ENCODE measurements at regions not wholly inside any gene's neighbourhood (a gene's known extent, or its start where the extent isn't known, plus 50 kb on each side); places are given as distances from the start of the nearest gene placed in this dataset.

- peaks cover 16% of the 10 kb centered on the region for H3K4me1 Mint-ChIP-seq
- ChIA-PET CTCF (no interaction called here), POLR2A (no interaction called here)
Measured at GRCh38 chr11:115047631-115048030, 369.3 kb downstream of the NXPE2 start.

DNA sequence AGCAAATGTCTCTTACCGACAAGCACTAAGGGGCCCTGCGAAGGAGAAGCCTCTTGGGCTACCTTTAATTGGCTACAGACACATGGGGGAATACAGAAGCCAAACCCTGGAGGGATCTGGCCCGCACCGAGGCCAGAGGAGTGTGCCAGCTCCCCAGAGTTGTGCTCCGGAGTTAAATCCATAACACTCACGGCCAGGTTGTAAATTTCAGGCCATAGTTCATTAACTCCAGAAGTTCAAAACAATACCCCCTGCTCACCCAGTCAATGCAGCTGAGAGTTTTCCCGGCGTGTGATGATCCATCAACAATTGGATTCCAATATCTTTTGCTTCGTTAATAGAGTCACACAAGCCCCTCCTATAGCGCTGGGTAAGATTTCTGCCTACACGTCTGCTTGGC lies 371.5 kb downstream of the NXPE2 start:
- no peak for ATAC-seq
- DNase-seq (ENCODE audit: low spot score), result no peak
- Mint-ChIP-seq H3K27ac (no peak overlapping the region), H3K36me3 (no peaks in the 10 kb centered on the region), H3K27me3 (ENCODE audit: low read depth) (peaks cover 11% of the 10 kb centered on the region), H3K4me1 (peaks cover 16% of the 10 kb centered on the region), H3K9me3 (peaks cover under 1% of the 10 kb centered on the region; the same call in 1 of the 2 replicates), H3K4me3 (no peak overlapping the region)
- CTCF ChIA-PET, result no interaction called here
- TF ChIP-seq MXD4 (CRISPR knock-in tag; IDR thresholded peaks at IDR 0.05; ENCODE audit: borderline replicate concordance) (no peak), NR1H2 (CRISPR knock-in tag; IDR thresholded peaks at IDR 0.05) (no peak), SP1 (CRISPR knock-in tag; conservative IDR thresholded peaks at IDR 0.05) (no peak), NR3C1 (CRISPR knock-in tag; conservative IDR thresholded peaks at IDR 0.05; ENCODE audit: low read depth) (no peak), STAT6 (CRISPR knock-in tag; conservative IDR thresholded peaks at IDR 0.05; ENCODE audit: low read depth) (no peak), ZNF121 (CRISPR knock-in tag; IDR thresholded peaks at IDR 0.05) (no peak), NFATC4 (CRISPR knock-in tag; IDR thresholded peaks at IDR 0.05) (no peak), ZNF512 (CRISPR knock-in tag; IDR thresholded peaks at IDR 0.05; ENCODE audit: borderline replicate concordance) (no peak), GRHL2 (CRISPR knock-in tag; IDR thresholded peaks at IDR 0.05; ENCODE audit: insufficient replicate concordance, severe bottlenecking) (no peak), NFYB (CRISPR knock-in tag; conservative IDR thresholded peaks at IDR 0.05; ENCODE audit: low read depth) (no peak), E2F1 (CRISPR knock-in tag; IDR thresholded peaks at IDR 0.05) (no peak), ZNF232 (CRISPR knock-in tag; IDR thresholded peaks at IDR 0.05) (no peak), ESRRA (CRISPR knock-in tag; IDR thresholded peaks at IDR 0.05; ENCODE audit: borderline replicate concordance) (no peak), ZNF671 (CRISPR knock-in tag; IDR thresholded peaks at IDR 0.05) (no peak), CTCF (IDR thresholded peaks at IDR 0.05) (no peak), TEAD4 (CRISPR knock-in tag; IDR thresholded peaks at IDR 0.05) (no peak), KAT7 (CRISPR knock-in tag; IDR thresholded peaks at IDR 0.05; ENCODE audit: borderline replicate concordance) (no peak), OVOL2 (CRISPR knock-in tag; IDR thresholded peaks at IDR 0.05; ENCODE audit: borderline replicate concordance) (no peak)
- TF ChIP-seq, protein P1, sequence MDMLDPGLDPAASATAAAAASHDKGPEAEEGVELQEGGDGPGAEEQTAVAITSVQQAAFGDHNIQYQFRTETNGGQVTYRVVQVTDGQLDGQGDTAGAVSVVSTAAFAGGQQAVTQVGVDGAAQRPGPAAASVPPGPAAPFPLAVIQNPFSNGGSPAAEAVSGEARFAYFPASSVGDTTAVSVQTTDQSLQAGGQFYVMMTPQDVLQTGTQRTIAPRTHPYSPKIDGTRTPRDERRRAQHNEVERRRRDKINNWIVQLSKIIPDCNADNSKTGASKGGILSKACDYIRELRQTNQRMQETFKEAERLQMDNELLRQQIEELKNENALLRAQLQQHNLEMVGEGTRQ (CRISPR knock-in tag; IDR thresholded peaks at IDR 0.05), result no peak
- POLR2A ChIA-PET, result interaction anchor here (0.7 kb wide), 1 partner anchor 41 kb away, joined by 3 read pairs; no protein-coding TSS in a partner anchor

More at GRCh38 chr11:115047631-115048030, 369.3 kb downstream of the NXPE2 start:
- H3K9me3 Mint-ChIP-seq, result no peaks in the 10 kb centered on the region
- H3K4me3 Mint-ChIP-seq, result no peak overlapping the region
- TF ChIP-seq ZNF671 (CRISPR knock-in tag; IDR thresholded peaks at IDR 0.05), result no peak
- TF ChIP-seq ATF3 (CRISPR knock-in tag; conservative IDR thresholded peaks at IDR 0.05), result no peak
- TF ChIP-seq TEAD1 (CRISPR knock-in tag; IDR thresholded peaks at IDR 0.05), result no peak
- TF ChIP-seq OVOL2 (CRISPR knock-in tag; IDR thresholded peaks at IDR 0.05; ENCODE audit: borderline replicate concordance), result no peak
- TF ChIP-seq ZNF396 (CRISPR knock-in tag; IDR thresholded peaks at IDR 0.05; ENCODE audit: borderline replicate concordance), result no peak
- TF ChIP-seq ATF1 (CRISPR knock-in tag; IDR thresholded peaks at IDR 0.05), result no peak
- no peak for TF ChIP-seq ZNF219 (CRISPR knock-in tag; IDR thresholded peaks at IDR 0.05; ENCODE audit: borderline replicate concordance)
- TF ChIP-seq NFE2L1 (CRISPR knock-in tag; IDR thresholded peaks at IDR 0.05), result no peak
- DNase-seq (ENCODE audit: low spot score) (no peak), ATAC-seq (no peak)
- peaks cover 11% of the 10 kb centered on the region for H3K27me3 Mint-ChIP-seq (ENCODE audit: low read depth)
- H3K27ac Mint-ChIP-seq, result no peak overlapping the region
- no peaks in the 10 kb centered on the region for H3K36me3 Mint-ChIP-seq

Measured in WTC11 (cell line).